GM19025 (cell line): ENCODE measurements at regions not wholly inside any gene's neighbourhood (a gene's known extent, or its start where the extent isn't known, plus 50 kb on each side); places are given as distances from the start of the nearest gene placed in this dataset.
"Not testable (repeated sequence)": the region's sequence is repeated elsewhere in the genome, so short reads cannot be mapped to it uniquely, and the experiment has no call there.

Experiments used
- ATAC-seq: cut with Tn5 transposase; IDR thresholded peaks from one replicate; pipeline ENCODE4 v1.9.1; 2021; ENCODE audit warnings: mild to moderate bottlenecking, low read depth, moderate library complexity; ENCODE audit not compliant: unreplicated experiment

- ATAC-seq: no peak
Measured at GRCh38 chr1:103362348-103363007, 163.0 kb upstream of the RNPC3 start.

- ATAC-seq: no peak
Measured at GRCh38 chr1:103353391-103353790, 172.1 kb upstream of the RNPC3 start.

- ATAC-seq: no peak
Measured at GRCh38 chr1:103348136-103348535, 177.4 kb upstream of the RNPC3 start.

- ATAC-seq: no peak
Measured at GRCh38 chr1:103344930-103345329, 180.6 kb upstream of the RNPC3 start.

- no peak for ATAC-seq
Measured at GRCh38 chr1:103341377-103341880, 184.1 kb upstream of the RNPC3 start.

- no peak for ATAC-seq
Measured at GRCh38 chr1:103337779-103338178, 187.7 kb upstream of the RNPC3 start.

GRCh38 chr1:103336408-103336807 is 189.1 kb upstream of the RNPC3 start:
- no peak for ATAC-seq

DNA sequence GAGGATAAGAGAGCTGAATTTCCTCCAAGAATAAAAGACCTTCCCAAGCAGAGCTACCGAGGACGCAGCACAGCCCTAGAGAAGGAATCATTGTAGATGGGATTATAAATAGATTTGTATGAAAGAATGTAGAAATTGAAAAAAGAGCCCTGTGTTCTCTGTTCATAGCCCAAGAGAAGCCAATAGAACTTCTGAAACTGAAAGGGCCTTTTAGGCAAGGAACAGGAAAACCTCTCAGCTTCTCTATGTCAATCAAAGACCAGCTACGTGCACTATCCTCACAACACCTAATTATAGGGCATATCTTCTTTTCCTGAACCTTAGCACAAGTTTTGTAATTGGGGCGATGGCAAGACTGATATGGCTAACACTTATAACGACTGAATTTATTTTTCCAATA is 192.4 kb upstream of the RNPC3 start:
- peak; percentile 61 for ATAC-seq

GRCh38 chr1:103327054-103327719 is 198.3 kb upstream of the RNPC3 start:
- no peak for ATAC-seq

DNA sequence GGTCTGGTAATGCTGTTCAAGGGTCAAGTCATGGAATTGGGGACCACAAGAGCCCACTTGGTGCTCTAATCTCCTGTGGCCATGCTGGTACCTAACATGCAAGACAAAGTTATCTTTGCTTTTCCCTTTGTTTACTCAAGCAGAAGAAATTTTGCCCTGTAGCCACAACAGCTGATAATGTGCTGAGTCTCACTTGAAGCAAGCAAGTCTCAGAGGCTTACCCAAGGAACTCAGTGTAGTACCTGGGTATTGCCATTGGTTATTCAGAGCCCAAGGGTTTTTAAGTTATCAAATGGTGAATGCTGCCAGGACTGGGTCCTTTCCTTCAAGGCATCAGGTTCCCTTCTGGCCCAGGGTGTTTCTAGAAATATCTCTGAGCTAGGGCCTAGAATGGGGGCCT is 198.9 kb upstream of the RNPC3 start:
- ATAC-seq: no peak

- ATAC-seq: no peak
Measured at GRCh38 chr1:103309786-103310185, 201.5 kb upstream of the COL11A1 start.

GRCh38 chr1:103307751-103308150 is 199.4 kb upstream of the COL11A1 start:
- ATAC-seq: no peak

DNA sequence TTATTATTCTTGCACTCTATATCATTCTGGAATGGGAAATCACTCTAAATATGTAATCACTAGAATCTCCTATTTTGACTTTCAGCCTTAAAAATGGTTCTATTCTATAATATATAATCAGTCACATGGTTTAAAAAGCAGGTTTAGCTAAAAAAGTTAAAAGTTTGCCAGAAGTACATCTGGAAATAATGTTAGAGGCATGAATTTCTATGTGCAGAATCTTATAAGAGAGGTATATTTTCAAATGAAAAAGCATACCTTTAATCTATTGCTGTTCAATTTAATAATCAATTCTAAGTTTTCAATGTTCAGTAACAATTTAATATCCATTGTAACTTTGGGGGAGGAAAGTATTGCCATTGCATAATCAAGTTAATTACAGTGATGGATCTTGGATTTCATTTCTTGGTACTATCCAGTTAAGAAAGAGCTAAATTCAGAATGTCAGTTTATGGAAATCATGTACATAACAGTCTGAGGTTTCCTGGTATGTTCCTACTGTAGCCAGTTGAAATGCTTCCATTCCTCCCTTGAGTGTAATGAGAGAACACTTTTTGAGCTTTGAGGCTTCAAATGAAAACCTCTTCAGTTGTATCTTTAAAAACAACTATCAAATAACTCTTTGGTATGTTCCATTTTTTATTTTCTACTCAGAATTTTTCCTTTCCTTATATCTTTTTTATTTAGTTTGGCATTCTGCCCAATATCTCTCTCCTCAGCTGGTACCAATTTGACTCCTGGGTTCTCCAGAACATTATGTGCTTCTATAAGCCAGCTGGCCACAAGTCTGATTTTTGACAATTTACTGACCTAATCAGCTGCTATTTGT is 175.7 kb upstream of the COL11A1 start:
- no peak for ATAC-seq

- no peak for ATAC-seq
Measured at GRCh38 chr1:103283371-103283770, 175.0 kb upstream of the COL11A1 start.

DNA sequence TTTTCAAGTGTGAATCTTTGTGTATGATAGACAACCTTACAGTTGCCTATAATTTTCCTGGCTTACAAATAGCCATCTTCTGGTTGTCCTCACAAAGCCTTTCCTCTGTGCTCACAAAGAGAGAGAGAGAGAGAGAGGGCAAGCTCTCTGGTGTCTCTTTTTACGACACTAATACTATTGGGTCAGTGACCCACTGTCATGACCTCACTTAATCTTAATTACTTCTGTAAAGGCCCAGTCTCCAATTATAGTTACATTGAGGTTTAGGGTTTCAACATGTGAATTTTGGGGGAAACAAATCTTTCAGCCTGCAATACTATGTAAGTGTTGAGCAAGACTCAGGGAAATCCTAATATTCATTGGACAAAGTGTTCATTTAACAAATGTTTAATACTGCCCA is 167.4 kb upstream of the COL11A1 start:
- ATAC-seq: no peak

DNA sequence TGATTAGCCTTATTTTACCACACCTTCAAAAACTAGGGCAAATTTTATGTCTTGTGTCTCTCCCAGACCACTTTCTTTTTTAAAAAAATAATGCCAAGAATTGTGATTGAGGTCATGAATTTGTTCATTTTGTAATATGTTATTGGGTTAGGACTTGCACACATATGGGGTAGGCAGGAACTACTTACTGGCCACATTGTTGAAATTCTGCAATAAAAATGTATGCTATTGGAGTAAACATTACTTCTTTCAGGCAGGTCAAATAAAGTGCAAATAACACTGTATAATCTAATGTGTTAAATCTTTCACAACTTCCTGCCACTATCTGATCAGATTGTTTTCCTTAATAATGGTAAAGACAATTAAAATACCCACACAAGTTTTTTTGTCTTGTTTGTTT is 166.6 kb upstream of the COL11A1 start:
- no peak for ATAC-seq

DNA sequence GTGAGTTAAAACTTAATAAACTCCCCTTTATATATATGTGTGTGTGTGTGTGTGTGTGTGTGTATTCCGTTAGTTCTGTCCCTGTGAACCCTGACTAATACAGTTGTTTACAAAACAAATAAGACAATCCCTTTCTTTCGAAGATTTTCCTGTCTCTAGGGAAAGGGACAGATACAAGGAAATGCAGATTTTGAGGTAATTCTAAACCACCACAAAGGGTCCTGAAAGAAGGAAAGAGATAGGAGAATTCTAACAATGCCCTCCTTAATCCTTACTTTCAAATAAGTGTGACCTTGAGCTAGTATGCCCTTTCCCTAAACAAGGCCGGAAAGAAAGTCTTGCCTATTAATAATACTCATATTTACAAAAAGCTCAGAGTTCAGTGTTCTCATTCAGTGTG is 164.8 kb upstream of the COL11A1 start:
- ATAC-seq: no peak

DNA sequence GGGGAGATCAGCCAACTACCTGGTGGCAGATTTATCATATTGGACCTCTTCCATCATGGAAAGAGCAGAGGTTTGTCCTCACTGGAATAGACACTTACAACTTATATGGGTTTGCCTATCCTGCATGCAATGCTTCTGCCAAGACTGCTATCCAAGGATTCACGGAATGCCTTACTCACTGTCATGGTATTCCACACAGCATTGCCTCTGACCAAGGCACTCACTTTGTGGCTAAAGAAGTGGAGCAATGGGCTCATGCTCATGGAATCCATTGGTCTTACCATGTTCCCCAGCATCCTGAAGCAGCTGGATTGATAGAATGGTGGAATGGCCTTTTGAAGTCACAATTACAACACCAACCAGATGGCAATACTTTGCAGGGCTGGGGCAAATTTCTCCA is 163.1 kb upstream of the COL11A1 start:
- not testable (repeated sequence) for ATAC-seq

DNA sequence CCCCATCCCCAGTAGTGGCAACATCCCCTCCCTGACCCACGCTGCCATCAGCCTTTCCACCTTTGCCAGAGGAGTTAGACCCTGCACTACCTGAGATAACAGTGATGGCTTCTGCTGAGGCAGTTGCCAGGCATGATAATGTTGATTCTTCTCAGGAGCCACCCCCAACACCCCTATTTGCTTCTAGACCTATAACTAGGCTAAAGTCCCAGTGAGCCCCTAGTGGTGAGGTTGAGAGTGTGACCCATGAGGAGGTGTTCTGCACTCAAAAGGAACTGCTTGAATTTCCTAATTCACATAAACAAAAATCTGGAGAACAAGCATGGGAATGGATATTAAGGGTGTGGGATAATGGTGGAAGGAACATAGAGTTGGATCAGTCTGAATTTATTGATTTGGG is 159.6 kb upstream of the COL11A1 start:
- no peak for ATAC-seq

DNA sequence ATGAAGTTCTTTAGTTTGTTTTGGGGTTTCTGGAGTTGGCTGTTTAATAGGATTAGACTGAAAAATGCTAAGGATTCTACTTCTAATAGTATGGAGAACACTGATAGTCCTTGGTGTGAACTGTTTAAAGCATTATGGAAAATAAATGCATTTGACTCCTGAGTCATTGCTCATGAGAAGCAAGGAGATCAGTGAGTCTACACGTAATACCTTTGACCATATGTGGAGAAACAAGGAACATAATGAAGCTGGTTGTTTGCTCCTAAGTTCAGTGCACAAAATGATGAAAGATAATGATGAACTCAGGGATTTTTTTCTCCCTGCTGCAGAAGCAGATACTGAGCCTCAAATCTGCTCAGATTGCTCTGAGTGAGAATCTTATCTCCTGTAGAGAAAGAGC is 158.9 kb upstream of the COL11A1 start:
- ATAC-seq: no peak

GRCh38 chr1:103266036-103266435 is 157.7 kb upstream of the COL11A1 start:
- ATAC-seq: no peak
